DMS53 treated with DMSO at 0.1 percent for 48 hours (cell line): ENCODE measurements at regions not wholly inside any gene's neighbourhood (a gene's known extent, or its start where the extent isn't known, plus 50 kb on each side); places are given as distances from the start of the nearest gene placed in this dataset.

Experiments used
- DNase-seq: peaks from one replicate; lab custom pipeline; 2025; ENCODE audit not compliant: unreplicated experiment; lab: John Stamatoyannopoulos, UW

- DNase-seq: no peak
Observed at GRCh38 chr3:188057124-188057523, 96.8 kb upstream of the LPP start.

- DNase-seq: no peak
Observed at GRCh38 chr3:188058569-188059184, 95.3 kb upstream of the LPP start.

GRCh38 chr3:188059351-188059750 is 94.6 kb upstream of the LPP start:
- no peak for DNase-seq

- DNase-seq: no peak
Observed at GRCh38 chr3:188060264-188060835, 93.6 kb upstream of the LPP start.

GRCh38 chr3:188060840-188061544 is 93.0 kb upstream of the LPP start:
- peak; percentile 81 for DNase-seq

GRCh38 chr3:188062216-188062615 is 91.7 kb upstream of the LPP start:
- DNase-seq: no peak

GRCh38 chr3:188064831-188065493 is 89.0 kb upstream of the LPP start:
- no peak for DNase-seq

- no peak for DNase-seq
Observed at GRCh38 chr3:188066141-188066540, 87.8 kb upstream of the LPP start.

GRCh38 chr3:188067932-188068331 is 86.0 kb upstream of the LPP start:
- DNase-seq: peak; percentile 20

- DNase-seq: no peak
Observed at GRCh38 chr3:188068342-188068741, 85.6 kb upstream of the LPP start.

GRCh38 chr3:188071636-188072035 is 82.3 kb upstream of the LPP start:
- DNase-seq: no peak

- no peak for DNase-seq
Observed at GRCh38 chr3:188076176-188076575, 77.8 kb upstream of the LPP start.

- no peak for DNase-seq
Observed at GRCh38 chr3:188077160-188077799, 76.7 kb upstream of the LPP start.

GRCh38 chr3:188080091-188080490 is 73.9 kb upstream of the LPP start:
- no peak for DNase-seq

GRCh38 chr3:188082031-188082430 is 71.9 kb upstream of the LPP start:
- no peak for DNase-seq

- DNase-seq: no peak
Observed at GRCh38 chr3:188082450-188082849, 71.5 kb upstream of the LPP start.

GRCh38 chr3:188083011-188083410 is 70.9 kb upstream of the LPP start:
- DNase-seq: no peak

GRCh38 chr3:188084752-188085583 is 69.0 kb upstream of the LPP start:
- no peak for DNase-seq

GRCh38 chr3:188085584-188086560 is 68.1 kb upstream of the LPP start:
- no peak for DNase-seq
